ENCODE measurements at regions not wholly inside any gene's neighbourhood (a gene's known extent, or its start where the extent isn't known, plus 50 kb on each side); places are given as distances from the start of the nearest gene placed in this dataset.
"Not testable (repeated sequence)": the region's sequence is repeated elsewhere in the genome, so short reads cannot be mapped to it uniquely, and the experiment has no call there.

- no peaks in the 10 kb centered on the region for H3K36me3 ChIP-seq
- H3K4me3 ChIP-seq, result no peak overlapping the region
- intact Hi-C loops (cut with DNase I), result no loop called here
Observed at GRCh38 chr9:80491086-80491696, 919.4 kb downstream of the TLE4 start.

GRCh38 chr9:80489329-80489728, 917.6 kb downstream of the TLE4 start:
- no peaks in the 10 kb centered on the region for H3K36me3 ChIP-seq
- no peak overlapping the region for H3K9ac ChIP-seq (ENCODE audit: low read depth in 2 of 2, low read length in 2 of 2)
- no peaks in the 10 kb centered on the region for H3K4me1 ChIP-seq
- no peak for TF ChIP-seq CTCF (IDR thresholded peaks at IDR 0.05)
- no peaks in the 10 kb centered on the region for H3K27me3 ChIP-seq
- no peaks in the 10 kb centered on the region for H3K9me3 ChIP-seq
- intact Hi-C loops (cut with DNase I), result no loop called here
- no peak overlapping the region for H3K4me3 ChIP-seq
- H3K27ac ChIP-seq, result no peak overlapping the region
- no peak for DNase-seq

More at GRCh38 chr9:80491086-80491696, 919.4 kb downstream of the TLE4 start:
- Histone ChIP-seq H3K27me3 (no peaks in the 10 kb centered on the region), H3K9ac (ENCODE audit: low read depth in 2 of 2, low read length in 2 of 2) (no peak overlapping the region), H3K27ac (no peak overlapping the region), H3K9me3 (no peaks in the 10 kb centered on the region), H3K4me1 (no peaks in the 10 kb centered on the region)
- no peak for DNase-seq
- TF ChIP-seq CTCF (IDR thresholded peaks at IDR 0.05), result no peak

- intact Hi-C loops (cut with DNase I), result no loop called here
- TF ChIP-seq CTCF (IDR thresholded peaks at IDR 0.05), result no peak
- no peak overlapping the region for H3K9ac ChIP-seq (ENCODE audit: low read depth in 2 of 2, low read length in 2 of 2)
Observed at GRCh38 chr9:80485420-80486250, 913.9 kb downstream of the TLE4 start.

GRCh38 chr9:80482251-80482650, 910.5 kb downstream of the TLE4 start:
- H3K4me3 ChIP-seq; intact Hi-C loops (cut with DNase I); H3K4me1 ChIP-seq; DNase-seq; H3K9me3 ChIP-seq; H3K27ac ChIP-seq; H3K9ac ChIP-seq (ENCODE audit: low read depth in 2 of 2, low read length in 2 of 2); H3K27me3 ChIP-seq; H3K36me3 ChIP-seq: not testable (repeated sequence)

More at GRCh38 chr9:80485420-80486250, 913.9 kb downstream of the TLE4 start:
- Histone ChIP-seq H3K27me3 (no peaks in the 10 kb centered on the region), H3K9me3 (no peaks in the 10 kb centered on the region), H3K4me1 (no peaks in the 10 kb centered on the region), H3K27ac (no peak overlapping the region), H3K4me3 (no peak overlapping the region), H3K36me3 (no peaks in the 10 kb centered on the region)
- DNase-seq, result no peak

GRCh38 chr9:80467632-80468031, 895.9 kb downstream of the TLE4 start:
- DNase-seq, result no peak
- H3K4me1 ChIP-seq, result no peaks in the 10 kb centered on the region
- H3K27me3 ChIP-seq, result no peaks in the 10 kb centered on the region
- no peak for TF ChIP-seq CTCF (IDR thresholded peaks at IDR 0.05)
- H3K27ac ChIP-seq, result no peak overlapping the region
- intact Hi-C loops (cut with DNase I), result no loop called here
- H3K36me3 ChIP-seq, result no peaks in the 10 kb centered on the region
- no peak overlapping the region for H3K9ac ChIP-seq (ENCODE audit: low read depth in 2 of 2, low read length in 2 of 2)
- H3K9me3 ChIP-seq, result no peaks in the 10 kb centered on the region
- H3K4me3 ChIP-seq, result no peak overlapping the region

GRCh38 chr9:80465556-80465955, 893.8 kb downstream of the TLE4 start:
- Histone ChIP-seq H3K36me3 (no peaks in the 10 kb centered on the region), H3K4me3 (no peak overlapping the region), H3K9ac (ENCODE audit: low read depth in 2 of 2, low read length in 2 of 2) (no peak overlapping the region), H3K27me3 (no peaks in the 10 kb centered on the region), H3K27ac (no peak overlapping the region), H3K9me3 (no peaks in the 10 kb centered on the region), H3K4me1 (no peaks in the 10 kb centered on the region)
- no peak for DNase-seq
- no peak for TF ChIP-seq CTCF (IDR thresholded peaks at IDR 0.05)
- intact Hi-C loops (cut with DNase I), result no loop called here
